ENCODE measurements at regions not wholly inside any gene's neighbourhood (a gene's known extent, or its start where the extent isn't known, plus 50 kb on each side); places are given as distances from the start of the nearest gene placed in this dataset.
A peak's percentile ranks its signal among the peaks of the same experiment; 100 is the strongest.

DNA sequence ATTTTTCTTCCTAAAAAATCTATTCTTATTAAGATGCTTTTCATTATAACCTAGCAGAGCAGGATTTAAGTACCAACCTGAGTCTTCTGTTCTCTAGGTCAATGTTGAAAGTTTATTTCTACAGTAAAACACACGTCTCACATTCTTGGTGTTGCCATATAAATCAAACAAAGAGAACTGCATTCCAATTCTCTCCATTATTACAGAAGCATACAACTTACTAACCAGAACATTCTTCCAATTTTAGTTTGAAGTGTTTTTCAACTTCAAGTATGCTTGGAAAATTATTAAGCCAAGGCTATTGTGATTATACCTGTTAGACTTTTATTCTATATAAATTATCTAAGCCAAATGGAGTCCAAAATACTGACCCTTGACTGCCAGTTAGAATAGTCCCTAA lies 110.4 kb upstream of the PMFBP1 start:
- no peak overlapping the region for H3K4me3 ChIP-seq
- H3K9me3 ChIP-seq = no peaks in the 10 kb centered on the region
- DNase-seq (peak in 1 of 4 donors; percentile 19), ATAC-seq (peak; percentile 69)
- intact Hi-C loops (cut with DNase I) = no loop called here
- H3K36me3 ChIP-seq = no peaks in the 10 kb centered on the region
- no peaks in the 10 kb centered on the region for H3K27me3 ChIP-seq
- peaks cover 0 to 6% of the 10 kb centered on the region in 2 donors for H3K4me1 ChIP-seq
- H3K27ac ChIP-seq = peak overlapping the region; percentile 3 to 13
- TF ChIP-seq, protein P1, sequence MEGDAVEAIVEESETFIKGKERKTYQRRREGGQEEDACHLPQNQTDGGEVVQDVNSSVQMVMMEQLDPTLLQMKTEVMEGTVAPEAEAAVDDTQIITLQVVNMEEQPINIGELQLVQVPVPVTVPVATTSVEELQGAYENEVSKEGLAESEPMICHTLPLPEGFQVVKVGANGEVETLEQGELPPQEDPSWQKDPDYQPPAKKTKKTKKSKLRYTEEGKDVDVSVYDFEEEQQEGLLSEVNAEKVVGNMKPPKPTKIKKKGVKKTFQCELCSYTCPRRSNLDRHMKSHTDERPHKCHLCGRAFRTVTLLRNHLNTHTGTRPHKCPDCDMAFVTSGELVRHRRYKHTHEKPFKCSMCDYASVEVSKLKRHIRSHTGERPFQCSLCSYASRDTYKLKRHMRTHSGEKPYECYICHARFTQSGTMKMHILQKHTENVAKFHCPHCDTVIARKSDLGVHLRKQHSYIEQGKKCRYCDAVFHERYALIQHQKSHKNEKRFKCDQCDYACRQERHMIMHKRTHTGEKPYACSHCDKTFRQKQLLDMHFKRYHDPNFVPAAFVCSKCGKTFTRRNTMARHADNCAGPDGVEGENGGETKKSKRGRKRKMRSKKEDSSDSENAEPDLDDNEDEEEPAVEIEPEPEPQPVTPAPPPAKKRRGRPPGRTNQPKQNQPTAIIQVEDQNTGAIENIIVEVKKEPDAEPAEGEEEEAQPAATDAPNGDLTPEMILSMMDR (IDR thresholded peaks at IDR 0.05) = no peak

DNA sequence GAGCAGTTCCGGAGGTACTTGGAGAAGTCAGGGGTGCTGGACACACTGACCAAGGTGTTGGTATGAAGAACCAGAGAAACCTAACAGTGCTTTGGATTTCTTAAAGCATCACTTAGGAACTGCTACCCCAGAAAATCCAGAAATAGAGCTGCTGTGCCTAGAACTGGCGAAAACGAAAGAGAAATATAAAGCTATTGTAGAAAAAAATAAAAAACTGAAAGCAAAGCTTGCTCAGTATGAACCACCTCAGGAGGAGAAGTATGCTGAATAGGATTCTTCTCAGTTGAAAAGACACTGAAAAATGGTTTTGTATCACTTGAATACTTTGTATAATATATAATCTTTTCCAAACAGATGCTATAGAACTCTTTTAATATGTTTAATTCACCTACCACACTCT lies 106.3 kb upstream of the PMFBP1 start:
- Histone ChIP-seq H3K4me3 (no peak overlapping the region), H3K4me1 (no peaks in the 10 kb centered on the region), H3K36me3 (no peaks in the 10 kb centered on the region), H3K27me3 (no peaks in the 10 kb centered on the region), H3K27ac (peak overlapping the region in 1 of 2 donors; percentile 18), H3K9me3 (no peaks in the 10 kb centered on the region)
- TF ChIP-seq, protein P1 (IDR thresholded peaks at IDR 0.05) = no peak
- no peak for DNase-seq
- intact Hi-C loops (cut with DNase I) = no loop called here
- ATAC-seq = no peak

DNA sequence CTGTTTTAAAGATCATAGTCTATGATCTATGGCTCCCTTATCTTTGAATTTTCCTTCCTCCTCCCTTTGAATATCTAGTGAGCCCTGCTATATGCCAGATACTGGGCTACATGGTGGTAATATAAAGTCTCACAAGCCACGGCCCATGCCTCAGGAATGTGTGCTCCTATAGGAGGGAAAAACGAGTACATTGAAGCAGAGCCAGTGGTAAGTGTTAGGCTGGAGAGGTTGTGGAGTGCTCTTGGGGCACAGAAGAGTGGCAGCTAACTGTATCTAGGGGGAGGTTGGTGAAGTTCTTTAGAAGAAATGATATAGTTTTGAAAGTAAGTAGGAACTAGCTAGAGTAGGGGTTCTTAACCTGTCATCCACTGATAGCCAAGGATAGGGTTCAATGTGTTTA lies 105.8 kb upstream of the PMFBP1 start:
- no peaks in the 10 kb centered on the region for H3K36me3 ChIP-seq
- intact Hi-C loops (cut with DNase I) = no loop called here
- TF ChIP-seq, protein P1 (IDR thresholded peaks at IDR 0.05) = no peak
- H3K27me3 ChIP-seq = no peaks in the 10 kb centered on the region
- H3K4me1 ChIP-seq = no peaks in the 10 kb centered on the region
- DNase-seq (peak in 2 of 4 donors; percentile 41 to 51), ATAC-seq (peak; percentile 89)
- no peaks in the 10 kb centered on the region for H3K9me3 ChIP-seq
- peak overlapping the region in 1 of 2 donors; percentile 18 for H3K27ac ChIP-seq
- no peak overlapping the region for H3K4me3 ChIP-seq

DNA sequence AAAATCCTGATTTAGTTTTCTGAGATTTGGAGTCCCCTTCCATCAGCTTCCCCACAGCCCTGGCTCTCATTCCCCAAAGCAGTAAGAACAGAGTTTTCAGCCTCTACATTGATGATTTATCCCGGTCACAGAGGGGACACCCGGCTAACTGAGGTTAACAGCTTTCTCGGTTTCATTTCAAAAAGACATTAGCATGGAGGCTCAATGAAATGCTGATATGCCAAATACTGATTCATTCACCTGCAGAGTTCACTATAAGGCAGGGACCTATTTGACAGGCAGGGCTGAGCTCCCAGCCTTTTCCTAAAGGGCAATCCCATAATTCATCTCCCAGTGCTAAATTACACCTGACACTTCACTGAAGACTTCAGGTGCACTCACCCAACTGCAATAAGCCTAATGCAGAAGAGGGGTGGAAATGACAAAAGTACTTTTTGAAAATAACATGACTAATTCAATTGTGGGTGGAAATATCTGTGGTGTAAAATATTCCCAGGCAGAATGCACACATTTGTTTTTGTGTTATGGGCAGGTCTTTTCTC lies 99.8 kb upstream of the PMFBP1 start:
- no peaks in the 10 kb centered on the region for H3K27me3 ChIP-seq
- intact Hi-C loops (cut with DNase I) = no loop called here
- DNase-seq (no peak), ATAC-seq (no peak)
- no peak overlapping the region for H3K4me3 ChIP-seq
- no peaks in the 10 kb centered on the region for H3K9me3 ChIP-seq
- no peak overlapping the region for H3K27ac ChIP-seq
- no peaks in the 10 kb centered on the region for H3K4me1 ChIP-seq
- H3K36me3 ChIP-seq = no peaks in the 10 kb centered on the region
- TF ChIP-seq, protein P1 (IDR thresholded peaks at IDR 0.05) = no peak

DNA sequence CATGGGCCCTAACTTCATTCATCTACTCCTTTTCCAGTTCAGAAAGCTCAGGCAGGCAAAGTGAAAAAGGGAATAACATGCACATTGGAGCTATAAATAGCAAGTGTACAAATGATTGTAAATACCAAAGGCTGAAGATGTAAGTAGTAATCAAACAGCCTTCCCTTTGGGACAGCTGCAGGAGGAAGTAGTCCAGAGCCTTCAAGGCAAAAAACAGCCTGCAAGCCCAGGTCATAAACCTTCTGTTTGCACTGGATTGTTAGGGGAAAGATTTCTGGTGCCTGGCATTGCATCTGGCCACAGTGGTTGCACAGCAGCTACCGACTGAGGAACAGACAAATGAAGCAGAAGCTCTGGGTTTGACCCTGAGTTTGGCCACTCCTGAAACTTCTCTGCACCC lies 98.6 kb upstream of the PMFBP1 start:
- intact Hi-C loops (cut with DNase I) = no loop called here
- ATAC-seq = no peak
- H3K27ac ChIP-seq = no peak overlapping the region

More for the DNA sequence above, 98.6 kb upstream of the PMFBP1 start:
- no peaks in the 10 kb centered on the region for H3K4me1 ChIP-seq
- no peaks in the 10 kb centered on the region for H3K36me3 ChIP-seq
- H3K27me3 ChIP-seq = no peaks in the 10 kb centered on the region
- H3K4me3 ChIP-seq = no peak overlapping the region
- no peak for DNase-seq
- H3K9me3 ChIP-seq = no peaks in the 10 kb centered on the region
- TF ChIP-seq, protein P1 (IDR thresholded peaks at IDR 0.05) = no peak
